Eye (tissue), 1 donor: ENCODE measurements at regions not wholly inside any gene's neighbourhood (a gene's known extent, or its start where the extent isn't known, plus 50 kb on each side); places are given as distances from the start of the nearest gene placed in this dataset.

Experiments
- DNase-seq: peaks from one replicate; pipeline ENCODE4 v3.0.0-alpha.2; 2015

- DNase-seq = no peak
These were observed 106.5 kb upstream of the SLC2A1 start for GRCh38 chr1:43065191-43065590.

- DNase-seq = no peak
These were observed 104.9 kb upstream of the SLC2A1 start for GRCh38 chr1:43063394-43064219.

GRCh38 chr1:43062527-43063095, 103.9 kb upstream of the SLC2A1 start:
- peak; percentile 98 for DNase-seq

- no peak for DNase-seq
These were observed 103.1 kb upstream of the SLC2A1 start for GRCh38 chr1:43061757-43062156.

- no peak for DNase-seq
These were observed 101.2 kb upstream of the SLC2A1 start for GRCh38 chr1:43059640-43060574.

GRCh38 chr1:43058545-43059360, 100.1 kb upstream of the SLC2A1 start:
- DNase-seq = peak; percentile 86

DNA sequence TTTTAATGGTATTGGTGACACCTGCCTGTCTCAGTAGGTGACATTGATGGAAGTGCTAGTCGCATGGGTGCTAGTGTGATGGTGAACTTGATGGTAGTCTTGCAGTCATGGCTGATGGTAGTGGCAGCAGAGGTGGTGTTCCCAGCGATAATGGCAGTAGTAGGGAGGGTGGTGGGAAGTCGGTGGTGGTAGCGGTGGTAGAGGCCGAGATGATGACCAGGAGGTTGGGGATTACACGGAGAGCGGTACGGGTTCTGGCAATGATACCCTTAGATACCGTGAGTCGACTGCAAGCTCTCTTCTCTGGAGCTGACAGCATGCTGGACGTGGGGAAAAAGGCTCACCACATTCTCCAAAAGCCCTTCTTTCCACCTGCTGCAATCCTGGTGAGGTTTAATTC, 99.4 kb upstream of the SLC2A1 start:
- no peak for DNase-seq

DNA sequence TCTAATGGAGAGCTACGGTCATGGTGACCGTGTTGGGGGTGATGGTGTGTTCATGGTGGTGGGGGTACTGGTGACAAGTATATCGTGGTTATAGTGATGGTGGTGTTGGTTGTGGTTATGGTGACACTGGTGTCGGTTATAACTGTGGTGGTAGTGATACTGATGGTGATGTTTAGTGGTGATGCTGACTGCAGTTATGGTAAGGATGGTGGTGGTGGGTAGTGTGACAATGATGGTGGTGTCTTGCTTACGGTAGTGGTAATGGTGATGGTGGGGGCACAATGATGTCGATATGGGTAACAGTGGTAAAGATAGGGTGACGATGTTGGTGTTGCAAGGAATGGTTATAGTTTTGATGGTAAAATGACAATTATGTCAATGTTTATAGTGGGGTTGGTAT, 98.9 kb upstream of the SLC2A1 start:
- DNase-seq = no peak

DNA sequence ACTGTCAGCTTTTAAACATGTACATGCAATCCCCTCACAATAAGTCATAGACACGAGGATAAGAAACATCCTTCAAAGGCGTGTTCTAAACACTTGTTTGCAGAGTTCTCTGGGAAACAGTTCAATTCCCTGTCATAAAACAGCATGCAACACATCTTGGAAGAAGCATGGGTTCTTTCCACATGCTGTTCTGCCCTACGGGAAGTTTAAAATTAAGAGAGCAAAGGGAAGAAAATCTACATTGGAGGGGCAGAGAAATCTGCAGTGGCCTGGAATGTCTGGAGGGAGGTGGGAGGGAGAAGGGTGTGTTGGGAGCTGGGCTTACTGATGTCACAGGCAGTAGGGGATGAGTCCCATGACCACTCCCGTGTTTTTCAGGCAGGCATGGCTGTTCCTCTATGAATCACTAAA, 98.3 kb upstream of the SLC2A1 start:
- no peak for DNase-seq

- no peak for DNase-seq
These were observed 97.8 kb upstream of the SLC2A1 start for GRCh38 chr1:43056460-43056859.

DNA sequence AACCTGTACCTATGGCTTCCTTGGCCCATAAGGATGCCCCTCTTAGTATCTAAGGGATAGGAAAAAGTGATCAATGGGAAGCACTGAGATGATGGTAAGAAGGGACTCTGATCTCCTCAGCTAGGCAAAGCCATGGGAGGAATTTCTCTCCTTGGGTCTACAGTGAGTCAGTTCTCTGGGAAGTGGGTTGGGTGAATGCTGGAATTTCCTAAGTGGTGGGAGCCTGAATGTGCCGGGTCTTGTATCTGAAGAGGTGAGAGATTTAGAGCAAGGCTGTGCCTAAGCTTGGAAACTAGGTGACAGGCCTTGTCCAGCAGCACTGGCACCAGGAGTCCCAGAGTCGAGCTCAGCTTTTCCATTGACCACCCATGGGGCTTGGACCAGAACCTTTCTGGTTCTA, 96.3 kb upstream of the SLC2A1 start:
- DNase-seq = no peak

- DNase-seq = no peak
These were observed 94.2 kb upstream of the SLC2A1 start for GRCh38 chr1:43052786-43053439.

- DNase-seq = no peak
These were observed 93.7 kb upstream of the SLC2A1 start for GRCh38 chr1:43052322-43052721.

DNA sequence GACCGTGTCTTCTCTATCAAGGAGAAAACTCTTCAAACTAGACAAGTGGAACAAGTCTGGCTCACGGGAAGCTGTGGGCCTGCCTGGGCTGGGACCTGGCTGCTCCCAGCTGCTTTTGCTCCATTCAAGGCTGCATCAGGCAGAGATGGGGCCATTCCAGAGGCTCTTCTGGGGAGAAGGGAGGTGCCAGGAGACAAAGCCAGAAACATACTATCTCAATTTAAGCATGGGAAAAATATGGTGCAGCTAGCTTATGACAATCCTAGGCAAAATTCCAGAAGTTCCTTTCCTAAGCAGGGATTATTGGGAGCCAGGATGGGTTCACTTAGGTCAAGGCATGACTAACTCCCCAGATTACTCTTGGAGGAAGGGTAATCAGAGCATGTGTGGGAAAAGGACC, 90.8 kb upstream of the SLC2A1 start:
- peak; percentile 63 for DNase-seq

DNA sequence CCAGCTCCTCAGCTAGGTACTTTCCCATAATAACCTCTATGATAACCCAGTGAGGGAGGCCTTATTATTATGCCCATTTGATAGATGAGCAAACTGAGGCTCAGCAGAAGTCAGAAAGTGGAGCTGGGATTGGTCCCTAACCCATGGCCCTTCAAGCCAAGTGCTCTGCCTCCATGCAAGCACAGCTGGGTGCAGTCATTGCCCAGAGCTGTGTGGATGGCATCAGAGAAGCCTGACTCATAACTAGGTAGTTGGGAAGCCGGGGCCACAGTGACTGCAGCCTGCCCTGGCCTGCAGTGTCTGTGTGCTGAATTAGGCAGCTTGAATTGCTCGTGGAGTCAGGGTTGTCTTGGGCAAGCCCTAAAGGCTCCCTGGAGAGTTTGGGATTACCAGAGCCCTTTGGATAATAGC, 89.9 kb upstream of the SLC2A1 start:
- no peak for DNase-seq

GRCh38 chr1:43047135-43047534, 88.5 kb upstream of the SLC2A1 start:
- no peak for DNase-seq

- no peak for DNase-seq
These were observed 86.1 kb upstream of the SLC2A1 start for GRCh38 chr1:43044572-43045361.

DNA sequence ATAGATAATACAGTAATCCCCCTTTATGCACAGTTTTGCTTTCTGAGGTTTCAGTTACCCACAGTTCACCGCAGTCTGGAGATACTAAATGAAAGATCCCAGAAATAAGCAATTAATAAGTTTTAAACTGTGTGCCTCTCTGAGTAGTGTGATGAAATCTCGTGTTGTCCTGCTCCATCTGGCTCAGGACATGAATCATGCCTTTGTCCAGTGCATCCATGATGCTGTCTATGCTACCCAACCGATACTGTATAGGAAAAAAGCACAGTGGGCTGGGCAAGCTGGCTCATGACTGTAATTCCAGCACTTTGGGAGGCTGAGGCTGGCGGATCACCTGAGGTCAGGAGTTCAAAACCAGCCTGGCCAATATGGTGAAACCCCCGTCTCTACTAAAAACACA, 85.0 kb upstream of the SLC2A1 start:
- no peak for DNase-seq

DNA sequence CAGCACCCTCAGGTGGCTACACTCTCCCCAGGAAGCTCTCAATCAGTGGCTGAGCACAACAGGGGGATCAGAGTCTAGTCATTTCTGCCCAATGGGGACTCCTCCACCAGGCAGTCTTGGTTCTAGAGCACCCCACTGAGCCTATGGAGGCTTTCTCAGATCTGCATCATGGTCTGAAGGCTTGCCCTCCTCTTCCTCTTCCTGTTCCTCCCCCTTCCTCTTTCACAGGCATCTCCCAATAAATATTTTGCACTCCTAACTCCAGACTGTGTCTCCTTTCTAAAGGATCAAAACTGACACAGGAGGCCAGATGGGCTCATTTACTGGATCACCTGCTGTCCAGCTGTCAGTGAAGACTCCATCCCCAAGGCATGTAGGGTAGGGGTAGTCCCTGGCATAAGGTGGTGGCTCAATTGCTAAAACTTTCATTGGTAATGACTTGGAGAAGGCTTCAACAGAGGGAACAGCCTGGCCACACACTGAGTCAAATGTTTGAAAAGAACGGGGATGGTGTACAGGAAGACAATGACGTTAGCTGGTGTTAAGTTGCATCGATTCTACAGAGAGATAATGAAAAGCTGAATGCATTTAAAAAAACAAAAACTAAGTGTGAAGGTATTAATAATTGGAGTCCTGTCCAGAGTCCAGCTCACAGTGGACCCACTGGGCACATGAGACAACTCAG, 84.2 kb upstream of the SLC2A1 start:
- no peak for DNase-seq

DNA sequence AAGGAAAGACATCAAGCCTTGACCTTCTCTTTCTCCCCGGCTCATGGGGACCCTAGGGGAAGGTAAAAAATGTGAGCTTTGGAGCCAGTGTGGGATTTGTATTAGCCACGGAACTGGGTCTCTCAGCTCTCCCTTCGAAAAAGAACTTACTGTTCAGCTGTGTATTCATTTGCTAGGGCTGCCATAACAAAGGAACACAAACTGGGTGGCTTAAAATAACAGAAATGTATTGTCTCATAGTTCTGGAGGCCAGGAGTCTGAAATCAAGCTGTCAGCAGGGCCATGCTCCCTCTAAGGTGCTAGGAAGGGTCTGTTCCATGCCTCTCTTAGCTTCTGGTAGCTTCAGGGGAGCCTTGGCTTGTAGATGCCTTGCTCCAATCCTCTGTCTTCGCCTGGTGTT, 83.5 kb upstream of the SLC2A1 start:
- no peak for DNase-seq

- no peak for DNase-seq
These were observed 82.9 kb upstream of the SLC2A1 start for GRCh38 chr1:43041591-43041990.
